PC-9 (cell line): ENCODE measurements at regions not wholly inside any gene's neighbourhood (a gene's known extent, or its start where the extent isn't known, plus 50 kb on each side); places are given as distances from the start of the nearest gene placed in this dataset.

Experiments used
- EZH2 ChIP-seq: fragments of 200-600 bp; sonication (generic); IDR thresholded peaks from 2 replicates; pipeline ENCODE4 v1.8.0; 2017; ENCODE audit warnings: antibody characterized with exemption, low read depth
- TF ChIP-seq, protein P1 (sequence below): fragments of 200-600 bp; sonication (generic); conservative IDR thresholded peaks from 2 replicates; pipeline ENCODE4 v1.6.1; 2017; ENCODE audit warnings: mixed run types, antibody characterized with exemption, mild to moderate bottlenecking, moderate library complexity

DNA sequence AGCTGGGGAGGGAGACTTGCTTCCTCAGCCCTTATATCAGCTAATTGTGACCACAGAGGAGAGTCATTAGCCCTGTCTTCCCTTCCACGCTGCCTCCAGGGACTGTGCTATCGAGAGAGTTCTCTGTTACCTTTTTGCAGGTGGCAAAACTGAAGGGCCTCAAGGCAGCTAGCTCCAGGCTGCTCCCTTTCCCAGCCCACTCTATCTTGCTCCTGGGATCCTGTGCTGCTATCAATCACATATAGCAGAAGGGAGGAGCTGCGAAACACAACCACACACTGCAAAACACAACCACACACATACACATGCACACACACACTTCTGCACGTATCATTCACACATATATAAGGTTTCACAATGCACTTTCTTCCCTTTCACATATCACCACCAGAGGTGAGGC lies 205.3 kb upstream of the MTNR1B start:
- TF ChIP-seq, protein P1, sequence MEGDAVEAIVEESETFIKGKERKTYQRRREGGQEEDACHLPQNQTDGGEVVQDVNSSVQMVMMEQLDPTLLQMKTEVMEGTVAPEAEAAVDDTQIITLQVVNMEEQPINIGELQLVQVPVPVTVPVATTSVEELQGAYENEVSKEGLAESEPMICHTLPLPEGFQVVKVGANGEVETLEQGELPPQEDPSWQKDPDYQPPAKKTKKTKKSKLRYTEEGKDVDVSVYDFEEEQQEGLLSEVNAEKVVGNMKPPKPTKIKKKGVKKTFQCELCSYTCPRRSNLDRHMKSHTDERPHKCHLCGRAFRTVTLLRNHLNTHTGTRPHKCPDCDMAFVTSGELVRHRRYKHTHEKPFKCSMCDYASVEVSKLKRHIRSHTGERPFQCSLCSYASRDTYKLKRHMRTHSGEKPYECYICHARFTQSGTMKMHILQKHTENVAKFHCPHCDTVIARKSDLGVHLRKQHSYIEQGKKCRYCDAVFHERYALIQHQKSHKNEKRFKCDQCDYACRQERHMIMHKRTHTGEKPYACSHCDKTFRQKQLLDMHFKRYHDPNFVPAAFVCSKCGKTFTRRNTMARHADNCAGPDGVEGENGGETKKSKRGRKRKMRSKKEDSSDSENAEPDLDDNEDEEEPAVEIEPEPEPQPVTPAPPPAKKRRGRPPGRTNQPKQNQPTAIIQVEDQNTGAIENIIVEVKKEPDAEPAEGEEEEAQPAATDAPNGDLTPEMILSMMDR: no peak
- TF ChIP-seq EZH2: no peak
